HG02973 (cell line): ENCODE measurements at regions not wholly inside any gene's neighbourhood (a gene's known extent, or its start where the extent isn't known, plus 50 kb on each side); places are given as distances from the start of the nearest gene placed in this dataset.
"Not testable (repeated sequence)": the region's sequence is repeated elsewhere in the genome, so short reads cannot be mapped to it uniquely, and the experiment has no call there.

Experiments used
- ATAC-seq: cut with Tn5 transposase; IDR thresholded peaks from one replicate; pipeline ENCODE4 v1.9.1; 2021; ENCODE audit warnings: moderate library complexity; ENCODE audit not compliant: unreplicated experiment

- ATAC-seq, result no peak
These were observed 136.3 kb downstream of the LY86 start for GRCh38 chr6:6724539-6725467.

- no peak for ATAC-seq
These were observed 137.1 kb downstream of the LY86 start for GRCh38 chr6:6725468-6726209.

GRCh38 chr6:6728169-6728941 lies 139.8 kb downstream of the LY86 start:
- no peak for ATAC-seq

GRCh38 chr6:6729971-6730370 lies 141.5 kb downstream of the LY86 start:
- ATAC-seq, result no peak

- ATAC-seq, result no peak
These were observed 142.3 kb downstream of the LY86 start for GRCh38 chr6:6730831-6731230.

- ATAC-seq, result no peak
These were observed 146.3 kb downstream of the LY86 start for GRCh38 chr6:6734479-6735465.

- no peak for ATAC-seq
These were observed 148.5 kb downstream of the LY86 start for GRCh38 chr6:6736791-6737654.

- no peak for ATAC-seq
These were observed 149.2 kb downstream of the LY86 start for GRCh38 chr6:6737671-6738070.

- no peak for ATAC-seq
These were observed 149.6 kb downstream of the LY86 start for GRCh38 chr6:6738108-6738507.

- no peak for ATAC-seq
These were observed 150.6 kb downstream of the LY86 start for GRCh38 chr6:6738922-6739716.

- no peak for ATAC-seq
These were observed 152.1 kb downstream of the LY86 start for GRCh38 chr6:6740595-6740994.

- ATAC-seq, result no peak
These were observed 152.7 kb downstream of the LY86 start for GRCh38 chr6:6741264-6741663.

- no peak for ATAC-seq
These were observed 154.0 kb downstream of the LY86 start for GRCh38 chr6:6742535-6742934.

GRCh38 chr6:6744551-6744950 lies 156.0 kb downstream of the LY86 start:
- ATAC-seq, result no peak

GRCh38 chr6:6745637-6746332 lies 157.3 kb downstream of the LY86 start:
- not testable (repeated sequence) for ATAC-seq

GRCh38 chr6:6746333-6746969 lies 157.9 kb downstream of the LY86 start:
- no peak for ATAC-seq

- ATAC-seq, result no peak
These were observed 158.4 kb downstream of the LY86 start for GRCh38 chr6:6746970-6747338.
